ENCODE measurements at regions not wholly inside any gene's neighbourhood (a gene's known extent, or its start where the extent isn't known, plus 50 kb on each side); places are given as distances from the start of the nearest gene placed in this dataset.

DNA sequence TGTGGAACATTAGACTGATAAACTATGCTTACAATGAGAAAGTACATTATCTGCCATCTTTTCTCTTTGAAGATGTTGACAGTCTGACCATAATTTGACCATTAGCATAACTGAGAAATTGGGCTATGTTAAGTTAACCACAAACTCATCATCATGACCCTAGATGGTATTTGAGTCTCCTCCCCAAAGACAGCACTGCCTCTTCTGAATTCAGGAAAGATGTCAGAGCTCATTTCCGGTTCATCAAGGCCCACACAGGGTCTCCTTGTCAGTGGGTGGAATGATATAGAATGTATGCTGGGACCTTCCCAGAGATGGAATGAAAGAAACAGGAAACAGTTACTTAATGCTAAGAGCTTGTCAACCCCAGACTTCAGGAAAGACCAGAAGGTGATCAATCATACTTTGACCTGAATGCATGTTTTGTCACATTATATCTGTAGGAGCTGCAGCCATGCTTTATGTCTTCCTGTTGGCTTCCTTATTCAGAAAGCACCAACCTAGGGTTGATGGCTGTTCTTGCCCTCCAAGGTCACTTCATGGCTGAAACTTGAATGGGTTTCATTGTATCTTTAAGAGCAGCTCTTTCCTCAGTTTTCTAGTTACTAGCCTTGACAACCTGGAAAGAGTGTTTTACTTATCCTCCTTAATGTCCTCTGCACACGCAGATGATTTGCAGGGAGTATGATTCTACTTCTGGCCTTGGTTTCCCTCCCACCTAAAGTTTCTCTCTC is 99.1 kb upstream of the NEUROD1 start:
- H3K9me3 ChIP-seq (ENCODE audit: low read length), result no peaks in the 10 kb centered on the region
- H3K27ac ChIP-seq (ENCODE audit: low read depth, low read length, poor library complexity, severe bottlenecking), result no peak overlapping the region
- no peaks in the 10 kb centered on the region for H3K9me2 ChIP-seq (ENCODE audit: insufficient read depth, low read length)
- no peaks in the 10 kb centered on the region for H3K36me3 ChIP-seq (ENCODE audit: insufficient read depth, low read length)
- H3K4me1 ChIP-seq (ENCODE audit: insufficient read depth, low read length, poor library complexity, severe bottlenecking), result peaks cover 7% of the 10 kb centered on the region
- no peaks in the 10 kb centered on the region for H3K79me2 ChIP-seq (ENCODE audit: insufficient read depth, low read depth, low read length)
- H4K20me1 ChIP-seq (ENCODE audit: insufficient read depth, low read length), result no peaks in the 10 kb centered on the region
- H2AFZ ChIP-seq (ENCODE audit: low read length), result no peak overlapping the region
- DNase-seq (ENCODE audit: low spot score), result no peak
- H3K4me3 ChIP-seq (ENCODE audit: low read depth, low read length, poor library complexity, severe bottlenecking), result no peak overlapping the region
- BruUV-seq (replicated peaks), result no TSS peak
- ChIA-PET POLR2A (interaction anchor here (1.1 to 1.2 kb wide), 2 partner anchors 8 to 9 kb away, joined by 3 read pairs; no protein-coding TSS in a partner anchor), CTCF (ENCODE audit: unreplicated experiment) (no interaction called here)
- intact Hi-C loops (cut with micrococcal nuclease; ENCODE audit: unreplicated experiment), result no loop called here
- TF ChIP-seq EZH2phosphoT487 (IDR thresholded peaks at IDR 0.05; ENCODE audit: borderline replicate concordance, low read depth, low read length), result no peak
- TF ChIP-seq, protein P1, sequence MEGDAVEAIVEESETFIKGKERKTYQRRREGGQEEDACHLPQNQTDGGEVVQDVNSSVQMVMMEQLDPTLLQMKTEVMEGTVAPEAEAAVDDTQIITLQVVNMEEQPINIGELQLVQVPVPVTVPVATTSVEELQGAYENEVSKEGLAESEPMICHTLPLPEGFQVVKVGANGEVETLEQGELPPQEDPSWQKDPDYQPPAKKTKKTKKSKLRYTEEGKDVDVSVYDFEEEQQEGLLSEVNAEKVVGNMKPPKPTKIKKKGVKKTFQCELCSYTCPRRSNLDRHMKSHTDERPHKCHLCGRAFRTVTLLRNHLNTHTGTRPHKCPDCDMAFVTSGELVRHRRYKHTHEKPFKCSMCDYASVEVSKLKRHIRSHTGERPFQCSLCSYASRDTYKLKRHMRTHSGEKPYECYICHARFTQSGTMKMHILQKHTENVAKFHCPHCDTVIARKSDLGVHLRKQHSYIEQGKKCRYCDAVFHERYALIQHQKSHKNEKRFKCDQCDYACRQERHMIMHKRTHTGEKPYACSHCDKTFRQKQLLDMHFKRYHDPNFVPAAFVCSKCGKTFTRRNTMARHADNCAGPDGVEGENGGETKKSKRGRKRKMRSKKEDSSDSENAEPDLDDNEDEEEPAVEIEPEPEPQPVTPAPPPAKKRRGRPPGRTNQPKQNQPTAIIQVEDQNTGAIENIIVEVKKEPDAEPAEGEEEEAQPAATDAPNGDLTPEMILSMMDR (conservative IDR thresholded peaks at IDR 0.05; ENCODE audit: low read length), result no peak
- no peak overlapping the region for H3K4me2 ChIP-seq (ENCODE audit: low read length)

DNA sequence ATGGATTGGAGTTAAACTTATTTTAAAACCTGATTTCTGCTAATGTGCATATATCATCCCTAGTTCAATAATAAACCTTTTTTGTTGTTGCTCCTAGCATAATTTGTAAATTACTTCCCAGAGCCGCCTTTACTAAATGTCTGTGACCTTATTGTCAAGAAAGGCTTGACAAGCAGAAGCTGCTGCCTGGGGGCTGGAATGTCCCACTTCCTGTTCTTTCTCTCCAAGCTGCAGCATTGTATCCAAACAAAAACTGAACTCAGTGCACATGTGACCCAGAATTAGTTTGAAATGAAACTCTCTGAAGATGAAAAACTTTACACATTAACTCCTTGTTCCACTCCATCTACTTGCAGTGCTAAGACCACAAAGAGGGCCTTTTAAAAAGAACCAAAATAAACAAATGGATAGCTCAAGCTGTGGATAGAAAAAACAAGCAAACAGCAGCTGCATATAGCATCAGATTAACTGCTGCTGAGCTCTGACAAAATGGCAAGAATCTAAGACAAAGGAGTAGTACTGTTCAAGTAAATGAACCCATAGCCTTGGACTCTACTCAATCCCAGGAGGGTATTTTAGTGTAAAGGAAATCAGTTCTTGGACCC is 99.8 kb upstream of the NEUROD1 start:
- Histone ChIP-seq H4K20me1 (ENCODE audit: insufficient read depth, low read length) (no peaks in the 10 kb centered on the region), H3K4me1 (ENCODE audit: insufficient read depth, low read length, poor library complexity, severe bottlenecking) (peaks cover under 1% of the 10 kb centered on the region), H3K36me3 (ENCODE audit: insufficient read depth, low read length) (no peaks in the 10 kb centered on the region), H3K9me3 (ENCODE audit: low read length) (no peaks in the 10 kb centered on the region), H2AFZ (ENCODE audit: low read length) (no peak overlapping the region), H3K9me2 (ENCODE audit: insufficient read depth, low read length) (no peaks in the 10 kb centered on the region), H3K4me3 (ENCODE audit: low read depth, low read length, poor library complexity, severe bottlenecking) (no peak overlapping the region), H3K79me2 (ENCODE audit: insufficient read depth, low read depth, low read length) (no peaks in the 10 kb centered on the region), H3K27ac (ENCODE audit: low read depth, low read length, poor library complexity, severe bottlenecking) (no peak overlapping the region), H3K4me2 (ENCODE audit: low read length) (no peak overlapping the region)
- CTCF ChIA-PET (ENCODE audit: unreplicated experiment), result no interaction called here
- no peak for TF ChIP-seq EZH2phosphoT487 (IDR thresholded peaks at IDR 0.05; ENCODE audit: borderline replicate concordance, low read depth, low read length)
- TF ChIP-seq, protein P1 (conservative IDR thresholded peaks at IDR 0.05; ENCODE audit: low read length), result no peak
- intact Hi-C loops (cut with micrococcal nuclease; ENCODE audit: unreplicated experiment), result no loop called here
- POLR2A ChIA-PET, result interaction anchor here (1.2 to 1.3 kb wide), 2 partner anchors 9 to 10 kb away, joined by 3 to 4 read pairs; no protein-coding TSS in a partner anchor
- DNase-seq (ENCODE audit: low spot score), result no peak
- BruUV-seq (replicated peaks), result no TSS peak

DNA sequence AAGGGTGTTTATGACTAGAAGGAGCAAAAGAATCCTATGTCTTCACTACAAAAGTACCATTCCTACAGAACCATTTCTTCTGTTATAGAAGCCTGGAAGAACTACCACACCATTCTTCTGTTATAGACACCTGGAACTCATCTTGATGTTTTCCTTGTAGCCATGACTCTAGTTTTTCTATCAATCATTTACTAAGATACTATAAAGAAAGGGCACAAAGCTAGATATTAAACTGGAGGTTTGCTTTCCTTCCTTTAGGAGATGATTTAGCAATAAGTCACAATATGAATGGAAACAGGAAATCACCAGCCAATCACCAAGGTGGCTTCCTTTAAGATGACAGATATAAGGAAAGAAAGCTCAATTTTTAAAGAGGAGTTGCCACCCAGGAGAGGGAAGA is 100.3 kb upstream of the NEUROD1 start:
- H3K79me2 ChIP-seq (ENCODE audit: insufficient read depth, low read depth, low read length), result no peaks in the 10 kb centered on the region
- H3K4me1 ChIP-seq (ENCODE audit: insufficient read depth, low read length, poor library complexity, severe bottlenecking), result no peaks in the 10 kb centered on the region
- BruUV-seq (replicated peaks), result no TSS peak
- H3K36me3 ChIP-seq (ENCODE audit: insufficient read depth, low read length), result no peaks in the 10 kb centered on the region
- CTCF ChIA-PET (ENCODE audit: unreplicated experiment), result no interaction called here
- TF ChIP-seq, protein P1 (conservative IDR thresholded peaks at IDR 0.05; ENCODE audit: low read length), result no peak
- no peak for TF ChIP-seq EZH2phosphoT487 (IDR thresholded peaks at IDR 0.05; ENCODE audit: borderline replicate concordance, low read depth, low read length)
- no peak for DNase-seq (ENCODE audit: low spot score)
- POLR2A ChIA-PET, result interaction anchor here (0.5 to 1.3 kb wide), 3 partner anchors 9 to 568 kb away, joined by 3 to 4 read pairs (median 3); no protein-coding TSS in a partner anchor
- H3K9me3 ChIP-seq (ENCODE audit: low read length), result no peaks in the 10 kb centered on the region
- H4K20me1 ChIP-seq (ENCODE audit: insufficient read depth, low read length), result no peaks in the 10 kb centered on the region
- intact Hi-C loops (cut with micrococcal nuclease; ENCODE audit: unreplicated experiment), result no loop called here
- H3K4me3 ChIP-seq (ENCODE audit: low read depth, low read length, poor library complexity, severe bottlenecking), result no peak overlapping the region
- H3K4me2 ChIP-seq (ENCODE audit: low read length), result no peak overlapping the region
- H3K9me2 ChIP-seq (ENCODE audit: insufficient read depth, low read length), result no peaks in the 10 kb centered on the region
- H3K27ac ChIP-seq (ENCODE audit: low read depth, low read length, poor library complexity, severe bottlenecking), result no peak overlapping the region
- no peak overlapping the region for H2AFZ ChIP-seq (ENCODE audit: low read length)

All from OCI-LY7 (cell line).